ENCODE measurements at regions not wholly inside any gene's neighbourhood (a gene's known extent, or its start where the extent isn't known, plus 50 kb on each side); places are given as distances from the start of the nearest gene placed in this dataset.

GRCh38 chr2:106581755-106582147 is 94.6 kb downstream of the CD8B2 start:
- Histone ChIP-seq H3K27ac (ENCODE audit: extremely low read depth, low read depth, low read length) (no peak overlapping the region), H3K4me2 (ENCODE audit: insufficient read depth, low read length) (no peak overlapping the region), H3K36me3 (ENCODE audit: control insufficient read depth, insufficient read depth, low read length) (no peaks in the 10 kb centered on the region), H3K4me1 (replicated peaks in 1 of 2; ENCODE audit: control insufficient read depth in 2 of 2, insufficient read depth in 2 of 2, low read length in 2 of 2) (peaks cover 0 to 3% of the 10 kb centered on the region in 2 experiments; a peak in 1 of 5 replicates), H2AFZ (ENCODE audit: low read depth, low read length) (no peak overlapping the region), H3K79me2 (ENCODE audit: control insufficient read depth, insufficient read depth, low read length) (no peaks in the 10 kb centered on the region), H3K4me3 (no peak overlapping the region), H3K27me3 (ENCODE audit: control insufficient read depth in 2 of 2, insufficient read depth in 2 of 2, low read length in 2 of 2) (peaks cover 10 to 32% of the 10 kb centered on the region in 2 experiments; a peak in 4 of 5 replicates), H3K9me3 (replicated peaks; ENCODE audit: control insufficient read depth, insufficient read depth, low read depth, low read length) (no peaks in the 10 kb centered on the region), H4K20me1 (replicated peaks; ENCODE audit: control insufficient read depth, insufficient read depth, low read length) (no peaks in the 10 kb centered on the region), H3K9ac (ENCODE audit: insufficient read depth in 1 of 2, low read depth in 2 of 2, low read length in 2 of 2) (no peak overlapping the region), H3K9me1 (ENCODE audit: control insufficient read depth, insufficient read depth, low read length) (no peaks in the 10 kb centered on the region)
- BruUV-seq (replicated peaks), result no TSS peak
- WGBS (ENCODE audit: insufficient coverage, low coverage, missing lambda C conversion rate), result 7% methylated on average over 2 of the region's 3 CpGs
- TF ChIP-seq PHTF2 (CRISPR knock-in tag; IDR thresholded peaks at IDR 0.05) (no peak), FIP1L1 (IDR thresholded peaks at IDR 0.05; ENCODE audit: low read depth, low read length, poor library complexity, severe bottlenecking) (no peak), ZNF263 (CRISPR knock-in tag; IDR thresholded peaks at IDR 0.05; ENCODE audit: borderline replicate concordance) (no peak), XRCC4 (IDR thresholded peaks at IDR 0.05; ENCODE audit: extremely low read depth, insufficient read depth, insufficient read length) (no peak), ZNF274 (IDR thresholded peaks at IDR 0.05; ENCODE audit: borderline replicate concordance, low read depth, low read length) (no peak), ZNF436 (CRISPR knock-in tag; IDR thresholded peaks at IDR 0.05) (no peak)
- in situ Hi-C loops (cut with MboI), result no loop called here
- no peak for ATAC-seq
- POLR2A ChIA-PET, result no interaction called here
- DNase-seq (ENCODE audit: extremely low read depth in 1 of 4, low spot score in 3 of 4), result no peak
- intact Hi-C loops (cut with micrococcal nuclease), result no loop called here
- FAIRE-seq, result no peak
- CTCF ChIA-PET (ENCODE audit: low intra/inter-chr PET ratio), result no interaction called here

Data from K562 (cell line).